ENCODE measurements at regions not wholly inside any gene's neighbourhood (a gene's known extent, or its start where the extent isn't known, plus 50 kb on each side); places are given as distances from the start of the nearest gene placed in this dataset.

DNA sequence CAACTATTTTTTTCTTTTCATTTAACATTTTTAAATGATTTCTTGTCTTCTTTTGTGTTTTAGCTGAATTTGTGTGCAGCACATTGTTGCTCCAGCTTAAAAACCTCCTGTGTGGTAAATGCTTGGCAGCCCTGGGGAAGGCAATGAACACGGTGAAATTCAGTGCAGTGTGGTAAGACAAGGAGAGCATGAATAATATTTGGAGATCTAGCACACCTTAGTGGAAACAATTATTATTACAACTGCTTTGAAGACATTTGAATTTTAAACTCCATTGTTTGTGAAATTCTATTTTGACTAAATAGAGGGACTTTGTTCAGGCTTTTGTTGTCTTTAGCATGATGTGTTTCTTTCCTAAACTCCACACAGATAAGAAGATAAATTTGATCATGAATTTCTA lies 242.6 kb upstream of the CXADR start:
- no peak for TF ChIP-seq EZH2 (IDR thresholded peaks at IDR 0.05; ENCODE audit: insufficient read depth, poor library complexity, severe bottlenecking)
- TF ChIP-seq EZH2phosphoT487 (IDR thresholded peaks at IDR 0.05; ENCODE audit: insufficient read depth, low read depth), result no peak

Measured in GM23248 (cell line).